ENCODE measurements at regions not wholly inside any gene's neighbourhood (a gene's known extent, or its start where the extent isn't known, plus 50 kb on each side); places are given as distances from the start of the nearest gene placed in this dataset.

DNA sequence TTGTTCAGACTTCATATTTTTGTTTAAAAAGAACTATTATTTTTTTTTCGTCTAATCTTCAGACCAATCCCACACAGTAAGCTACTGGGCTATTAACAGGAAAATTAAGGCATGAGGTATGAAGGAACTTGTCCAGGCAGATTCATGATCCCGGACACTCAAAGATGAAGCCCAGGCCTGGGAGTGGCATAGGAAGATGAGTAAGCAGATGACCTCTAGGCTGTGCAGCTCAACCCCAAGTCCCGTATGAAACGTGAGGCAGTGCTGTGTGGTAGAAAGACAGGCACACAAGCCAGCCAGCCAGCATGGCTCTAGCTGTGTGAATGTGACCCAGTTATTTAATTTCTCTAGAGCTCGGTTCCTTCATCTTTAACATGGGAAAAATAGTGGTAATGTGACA is 231.9 kb downstream of the CLIC5 start:
- no peak overlapping the region for H3K4ac ChIP-seq (ENCODE audit: low read depth, low read length)
- WGBS, 2 experiments (ENCODE audit: extremely low coverage in 2 of 2, insufficient read length in 1 of 2): 100% methylated on average over 1 of the region's 5 CpGs; no CpG with 5 or more reads in 1 of the 2 experiments

More for the DNA sequence above, 231.9 kb downstream of the CLIC5 start:
- H2BK120ac ChIP-seq (ENCODE audit: low read depth, low read length): no peak overlapping the region
- H3K4me1 ChIP-seq (ENCODE audit: control insufficient read depth, insufficient read depth, low read length): no peaks in the 10 kb centered on the region
- no peak overlapping the region for H3K56ac ChIP-seq (ENCODE audit: extremely low read depth, insufficient read depth, low read length)
- H3K9me3 ChIP-seq (ENCODE audit: control insufficient read depth, insufficient read depth, low read length): no peaks in the 10 kb centered on the region
- no peak overlapping the region for H2AK9ac ChIP-seq (replicated peaks; ENCODE audit: low read depth, low read length, poor library complexity)
- no peaks in the 10 kb centered on the region for H3K79me1 ChIP-seq (ENCODE audit: low read depth in 1 of 2, low read length in 2 of 2)
- H2BK20ac ChIP-seq (ENCODE audit: low read depth, low read length): no peak overlapping the region
- H3K27ac ChIP-seq (ENCODE audit: insufficient read depth, low read length): no peak overlapping the region
- H2BK15ac ChIP-seq (ENCODE audit: low read depth, low read length): no peak overlapping the region
- no peak overlapping the region for H4K8ac ChIP-seq (ENCODE audit: low read depth in 2 of 2, low read length in 2 of 2)
- no peak for ATAC-seq (ENCODE audit: low read depth)
- ChIA-PET CTCF (interaction anchor here (1.0 to 1.2 kb wide), 2 partner anchors 12 to 25 kb away, joined by 3 to 5 read pairs; no protein-coding TSS in a partner anchor), POLR2A (ENCODE audit: unreplicated experiment) (no interaction called here)
- no peak overlapping the region for H3K9ac ChIP-seq (ENCODE audit: low read depth, low read length)
- no peak overlapping the region for H2AFZ ChIP-seq (replicated peaks; ENCODE audit: low read length, poor library complexity)
- no peak overlapping the region for H3K4me3 ChIP-seq (ENCODE audit: insufficient read depth, low read depth, low read length)
- no peaks in the 10 kb centered on the region for H3K36me3 ChIP-seq (ENCODE audit: control insufficient read depth, insufficient read depth, low read length)
- H3K27me3 ChIP-seq (ENCODE audit: control insufficient read depth, insufficient read depth, low read length): peaks cover 7% of the 10 kb centered on the region
- in situ Hi-C loops (cut with MboI; ENCODE audit: low sequenced_read_pairs) (no loop called here), dilution Hi-C loops (cut with HindIII; ENCODE audit: low sequenced_read_pairs, unreplicated experiment) (no loop called here), intact Hi-C loops (cut with micrococcal nuclease) (no loop called here)
- H3K4me2 ChIP-seq (ENCODE audit: low read depth, low read length): no peak overlapping the region
- no peaks in the 10 kb centered on the region for H4K20me1 ChIP-seq (ENCODE audit: insufficient read depth, low read length)
- no peaks in the 10 kb centered on the region for H3K9me1 ChIP-seq (ENCODE audit: insufficient read depth, low read length)
- no peak overlapping the region for H3K18ac ChIP-seq (ENCODE audit: low read depth, low read length)
- TF ChIP-seq RCOR1 (IDR thresholded peaks at IDR 0.05; ENCODE audit: insufficient replicate concordance, low read length) (no peak), MAFK (IDR thresholded peaks at IDR 0.05; ENCODE audit: low read depth, low read length) (no peak), CEBPB (IDR thresholded peaks at IDR 0.05; ENCODE audit: low read depth, low read length) (no peak), ELK1 (IDR thresholded peaks at IDR 0.05; ENCODE audit: borderline replicate concordance, low read depth, low read length) (no peak), RAD21 (IDR thresholded peaks at IDR 0.05; ENCODE audit: low read length) (no peak), RFX5 (IDR thresholded peaks at IDR 0.05; ENCODE audit: low read depth, low read length) (no peak), MAZ (IDR thresholded peaks at IDR 0.05; ENCODE audit: borderline replicate concordance, low read depth, low read length) (no peak), NFE2L2 (IDR thresholded peaks at IDR 0.05; ENCODE audit: low read depth, low read length) (no peak), CHD1 (IDR thresholded peaks at IDR 0.05; ENCODE audit: low read depth, low read length) (no peak), FOS (IDR thresholded peaks at IDR 0.05; ENCODE audit: low read depth, low read length) (no peak), MXI1 (IDR thresholded peaks at IDR 0.05; ENCODE audit: borderline replicate concordance, low read depth, low read length) (no peak), SMC3 (IDR thresholded peaks at IDR 0.05; ENCODE audit: low read depth, low read length) (no peak), POLR2A (IDR thresholded peaks at IDR 0.05; ENCODE audit: low read depth, low read length) (no peak), BHLHE40 (IDR thresholded peaks at IDR 0.05; ENCODE audit: low read depth, low read length) (no peak), CTCF (conservative IDR thresholded peaks at IDR 0.05; ENCODE audit: low read depth, low read length) (no peak)
- TF ChIP-seq, protein P1, sequence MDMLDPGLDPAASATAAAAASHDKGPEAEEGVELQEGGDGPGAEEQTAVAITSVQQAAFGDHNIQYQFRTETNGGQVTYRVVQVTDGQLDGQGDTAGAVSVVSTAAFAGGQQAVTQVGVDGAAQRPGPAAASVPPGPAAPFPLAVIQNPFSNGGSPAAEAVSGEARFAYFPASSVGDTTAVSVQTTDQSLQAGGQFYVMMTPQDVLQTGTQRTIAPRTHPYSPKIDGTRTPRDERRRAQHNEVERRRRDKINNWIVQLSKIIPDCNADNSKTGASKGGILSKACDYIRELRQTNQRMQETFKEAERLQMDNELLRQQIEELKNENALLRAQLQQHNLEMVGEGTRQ (IDR thresholded peaks at IDR 0.05; ENCODE audit: low read depth, low read length): no peak
- H4K91ac ChIP-seq (ENCODE audit: insufficient read depth, low read depth, low read length): no peak overlapping the region
- no peak overlapping the region for H4K5ac ChIP-seq (ENCODE audit: low read depth, low read length)
- H3K14ac ChIP-seq (replicated peaks; ENCODE audit: low read depth, low read length): no peak overlapping the region
- DNase-seq: no peak
- no peak overlapping the region for H2BK5ac ChIP-seq (ENCODE audit: low read depth, low read length, poor library complexity, severe bottlenecking)
- no TSS peak for BruUV-seq (replicated peaks)
- H3K23ac ChIP-seq (ENCODE audit: low read depth, low read length): no peak overlapping the region
- H2AK5ac ChIP-seq (ENCODE audit: low read depth, low read length): no peak overlapping the region
